ENCODE measurements at regions not wholly inside any gene's neighbourhood (a gene's known extent, or its start where the extent isn't known, plus 50 kb on each side); places are given as distances from the start of the nearest gene placed in this dataset.

GRCh38 chr2:6228251-6228650 lies 536.1 kb downstream of the SOX11 start:
- Mint-ChIP-seq H3K4me3 (ENCODE audit: unreplicated experiment) (no peak overlapping the region), H3K36me3 (ENCODE audit: insufficient read depth, unreplicated experiment) (no peaks in the 10 kb centered on the region), H3K9me3 (ENCODE audit: unreplicated experiment) (peaks cover 7% of the 10 kb centered on the region), H3K27ac (ENCODE audit: low read depth, unreplicated experiment) (no peak overlapping the region), H3K27me3 (ENCODE audit: insufficient read depth, unreplicated experiment) (no peaks in the 10 kb centered on the region), H3K4me1 (ENCODE audit: insufficient read depth, unreplicated experiment) (no peaks in the 10 kb centered on the region)
- no TSS peak for BruUV-seq (replicated peaks)
- POLR2A ChIA-PET = no interaction called here
- no peak for TF ChIP-seq CTCF (IDR thresholded peaks at IDR 0.05; ENCODE audit: unreplicated experiment)
- CTCF ChIA-PET = interaction anchor here (0.5 kb wide), 1 partner anchor 562 kb away, joined by 3 read pairs; no protein-coding TSS in a partner anchor
- no peak for DNase-seq (ENCODE audit: unreplicated experiment)
- intact Hi-C loops (cut with micrococcal nuclease) = no loop called here

- Mint-ChIP-seq H3K4me3 (ENCODE audit: unreplicated experiment) (no peak overlapping the region), H3K36me3 (ENCODE audit: insufficient read depth, unreplicated experiment) (no peaks in the 10 kb centered on the region), H3K9me3 (ENCODE audit: unreplicated experiment) (no peaks in the 10 kb centered on the region), H3K27me3 (ENCODE audit: insufficient read depth, unreplicated experiment) (no peaks in the 10 kb centered on the region), H3K4me1 (ENCODE audit: insufficient read depth, unreplicated experiment) (no peaks in the 10 kb centered on the region), H3K27ac (ENCODE audit: low read depth, unreplicated experiment) (no peak overlapping the region)
- BruUV-seq (replicated peaks) = no TSS peak
- TF ChIP-seq CTCF (IDR thresholded peaks at IDR 0.05; ENCODE audit: unreplicated experiment) = no peak
- ChIA-PET CTCF (no interaction called here), POLR2A (no interaction called here)
- peak; percentile 53 for DNase-seq (ENCODE audit: unreplicated experiment)
- intact Hi-C loops (cut with micrococcal nuclease) = no loop called here
Measured at GRCh38 chr2:6231166-6231565, 539.0 kb downstream of the SOX11 start.

GRCh38 chr2:6233993-6234392 lies 541.8 kb downstream of the SOX11 start:
- no peak for DNase-seq (ENCODE audit: unreplicated experiment)
- ChIA-PET POLR2A (interaction anchor here (0.6 kb wide), 1 partner anchor 348 kb away, joined by 3 read pairs; no protein-coding TSS in a partner anchor), CTCF (no interaction called here)
- intact Hi-C loops (cut with micrococcal nuclease) = no loop called here
- Mint-ChIP-seq H3K4me1 (ENCODE audit: insufficient read depth, unreplicated experiment) (no peaks in the 10 kb centered on the region), H3K27ac (ENCODE audit: low read depth, unreplicated experiment) (no peak overlapping the region), H3K27me3 (ENCODE audit: insufficient read depth, unreplicated experiment) (no peaks in the 10 kb centered on the region), H3K9me3 (ENCODE audit: unreplicated experiment) (no peaks in the 10 kb centered on the region), H3K4me3 (ENCODE audit: unreplicated experiment) (no peak overlapping the region), H3K36me3 (ENCODE audit: insufficient read depth, unreplicated experiment) (no peaks in the 10 kb centered on the region)
- no TSS peak for BruUV-seq (replicated peaks)
- no peak for TF ChIP-seq CTCF (IDR thresholded peaks at IDR 0.05; ENCODE audit: unreplicated experiment)

GRCh38 chr2:6234702-6235101 lies 542.5 kb downstream of the SOX11 start:
- no TSS peak for BruUV-seq (replicated peaks)
- Mint-ChIP-seq H3K36me3 (ENCODE audit: insufficient read depth, unreplicated experiment) (no peaks in the 10 kb centered on the region), H3K27ac (ENCODE audit: low read depth, unreplicated experiment) (no peak overlapping the region), H3K4me3 (ENCODE audit: unreplicated experiment) (no peak overlapping the region), H3K4me1 (ENCODE audit: insufficient read depth, unreplicated experiment) (no peaks in the 10 kb centered on the region), H3K9me3 (ENCODE audit: unreplicated experiment) (no peaks in the 10 kb centered on the region), H3K27me3 (ENCODE audit: insufficient read depth, unreplicated experiment) (no peaks in the 10 kb centered on the region)
- no peak for TF ChIP-seq CTCF (IDR thresholded peaks at IDR 0.05; ENCODE audit: unreplicated experiment)
- intact Hi-C loops (cut with micrococcal nuclease) = no loop called here
- ChIA-PET CTCF (no interaction called here), POLR2A (no interaction called here)
- DNase-seq (ENCODE audit: unreplicated experiment) = no peak

All from MCF 10A (cell line).